ENCODE measurements at regions not wholly inside any gene's neighbourhood (a gene's known extent, or its start where the extent isn't known, plus 50 kb on each side); places are given as distances from the start of the nearest gene placed in this dataset.

GRCh38 chr17:13698832-13699231 is 97.1 kb upstream of the HS3ST3A1 start:
- TF ChIP-seq CTCF (IDR thresholded peaks at IDR 0.05) = no peak

- no peak for TF ChIP-seq CTCF (IDR thresholded peaks at IDR 0.05)
Measured at GRCh38 chr17:13699261-13699660, 97.5 kb upstream of the HS3ST3A1 start.

GRCh38 chr17:13702266-13702665 is 100.5 kb upstream of the HS3ST3A1 start:
- TF ChIP-seq CTCF (IDR thresholded peaks at IDR 0.05) = no peak

- no peak for TF ChIP-seq CTCF (IDR thresholded peaks at IDR 0.05)
Measured at GRCh38 chr17:13704333-13704732, 102.6 kb upstream of the HS3ST3A1 start.

GRCh38 chr17:13705221-13705620 is 103.5 kb upstream of the HS3ST3A1 start:
- no peak for TF ChIP-seq CTCF (IDR thresholded peaks at IDR 0.05)

GRCh38 chr17:13721705-13722104 is 120.0 kb upstream of the HS3ST3A1 start:
- no peak for TF ChIP-seq CTCF (IDR thresholded peaks at IDR 0.05)

GRCh38 chr17:13725288-13725990 is 123.7 kb upstream of the HS3ST3A1 start:
- TF ChIP-seq CTCF (IDR thresholded peaks at IDR 0.05) = no peak
